ENCODE measurements at regions not wholly inside any gene's neighbourhood (a gene's known extent, or its start where the extent isn't known, plus 50 kb on each side); places are given as distances from the start of the nearest gene placed in this dataset.
A peak's percentile ranks its signal among the peaks of the same experiment; 100 is the strongest.

DNA sequence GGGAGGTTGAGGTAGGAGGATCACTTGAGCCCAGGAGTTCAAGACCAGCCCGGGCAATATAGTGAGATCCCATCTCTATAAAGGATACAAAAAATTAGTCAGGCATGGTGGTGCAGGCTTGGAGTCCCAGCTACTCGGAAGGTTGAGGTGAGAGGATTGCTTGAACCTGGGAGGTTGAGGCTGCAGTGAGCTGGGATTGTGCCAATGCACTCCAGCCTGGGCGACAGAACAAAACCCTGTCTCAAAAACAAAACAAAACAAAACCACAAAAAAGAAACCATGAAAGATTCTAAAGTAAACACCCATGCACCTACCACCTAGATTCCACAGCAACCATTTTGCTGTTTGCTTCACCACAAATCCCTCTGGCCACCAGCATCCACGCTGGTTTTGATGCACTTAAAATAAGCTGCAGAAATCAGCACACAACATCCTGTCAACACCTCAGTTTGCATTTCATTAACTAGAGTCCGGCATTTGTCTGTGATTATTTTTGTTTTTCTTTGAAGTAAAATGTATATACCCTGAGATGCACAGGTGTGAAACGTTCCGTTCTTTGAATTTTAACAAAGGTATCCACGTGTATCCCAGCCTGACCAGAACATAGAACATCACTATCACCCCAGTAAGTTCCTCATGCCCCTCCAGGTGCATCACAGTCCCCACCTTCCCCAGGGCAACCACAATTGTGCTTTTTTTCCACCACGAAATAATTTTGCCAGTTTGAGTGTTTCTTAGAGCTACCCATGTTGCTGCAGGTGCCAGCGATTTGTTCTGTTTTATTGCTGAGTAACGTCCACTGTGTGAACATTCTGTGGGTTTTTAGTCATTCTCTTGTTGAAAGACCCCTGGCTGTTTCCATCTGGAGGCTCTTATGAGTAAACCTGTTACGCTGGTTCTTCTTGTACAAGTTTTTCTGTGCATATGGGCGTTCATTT lies 191.5 kb downstream of the SEC14L1 start:
- Histone ChIP-seq H3K27me3 (ENCODE audit: control insufficient read depth in 4 of 4, insufficient read depth in 4 of 4, low read length in 3 of 4) (no peaks in the 10 kb centered on the region), H3K27ac (ENCODE audit: low read depth in 1 of 2, low read length in 2 of 2) (peak overlapping the region; percentile 14 to 67), H3K4me3 (ENCODE audit: low read depth in 1 of 3, low read length in 3 of 3) (no peak overlapping the region), H3K9me3 (ENCODE audit: control insufficient read depth in 4 of 4, low read length in 3 of 4) (no peaks in the 10 kb centered on the region), H3K4me1 (ENCODE audit: control insufficient read depth in 4 of 4, insufficient read depth in 4 of 4, low read length in 3 of 4) (peaks cover 17 to 47% (median 32%) of the 10 kb centered on the region in 4 donors), H3K36me3 (ENCODE audit: control insufficient read depth in 4 of 4, insufficient read depth in 3 of 4, low read depth in 1 of 4, low read length in 3 of 4) (no peaks in the 10 kb centered on the region), H3K9ac (ENCODE audit: low read depth in 1 of 2, low read length in 2 of 2) (peak overlapping the region in 1 of 2 donors; percentile 27)
- TF ChIP-seq FOXA2 (IDR thresholded peaks at IDR 0.05) (no peak), SP1 (IDR thresholded peaks at IDR 0.05) (no peak), YY1 (IDR thresholded peaks at IDR 0.05) (no peak)
- TF ChIP-seq, protein P1, sequence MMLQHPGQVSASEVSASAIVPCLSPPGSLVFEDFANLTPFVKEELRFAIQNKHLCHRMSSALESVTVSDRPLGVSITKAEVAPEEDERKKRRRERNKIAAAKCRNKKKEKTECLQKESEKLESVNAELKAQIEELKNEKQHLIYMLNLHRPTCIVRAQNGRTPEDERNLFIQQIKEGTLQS (IDR thresholded peaks at IDR 0.05), result no peak
- TF ChIP-seq, protein P2, sequence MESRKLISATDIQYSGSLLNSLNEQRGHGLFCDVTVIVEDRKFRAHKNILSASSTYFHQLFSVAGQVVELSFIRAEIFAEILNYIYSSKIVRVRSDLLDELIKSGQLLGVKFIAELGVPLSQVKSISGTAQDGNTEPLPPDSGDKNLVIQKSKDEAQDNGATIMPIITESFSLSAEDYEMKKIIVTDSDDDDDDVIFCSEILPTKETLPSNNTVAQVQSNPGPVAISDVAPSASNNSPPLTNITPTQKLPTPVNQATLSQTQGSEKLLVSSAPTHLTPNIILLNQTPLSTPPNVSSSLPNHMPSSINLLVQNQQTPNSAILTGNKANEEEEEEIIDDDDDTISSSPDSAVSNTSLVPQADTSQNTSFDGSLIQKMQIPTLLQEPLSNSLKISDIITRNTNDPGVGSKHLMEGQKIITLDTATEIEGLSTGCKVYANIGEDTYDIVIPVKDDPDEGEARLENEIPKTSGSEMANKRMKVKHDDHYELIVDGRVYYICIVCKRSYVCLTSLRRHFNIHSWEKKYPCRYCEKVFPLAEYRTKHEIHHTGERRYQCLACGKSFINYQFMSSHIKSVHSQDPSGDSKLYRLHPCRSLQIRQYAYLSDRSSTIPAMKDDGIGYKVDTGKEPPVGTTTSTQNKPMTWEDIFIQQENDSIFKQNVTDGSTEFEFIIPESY (IDR thresholded peaks at IDR 0.05), result no peak
- TF ChIP-seq, protein P3, sequence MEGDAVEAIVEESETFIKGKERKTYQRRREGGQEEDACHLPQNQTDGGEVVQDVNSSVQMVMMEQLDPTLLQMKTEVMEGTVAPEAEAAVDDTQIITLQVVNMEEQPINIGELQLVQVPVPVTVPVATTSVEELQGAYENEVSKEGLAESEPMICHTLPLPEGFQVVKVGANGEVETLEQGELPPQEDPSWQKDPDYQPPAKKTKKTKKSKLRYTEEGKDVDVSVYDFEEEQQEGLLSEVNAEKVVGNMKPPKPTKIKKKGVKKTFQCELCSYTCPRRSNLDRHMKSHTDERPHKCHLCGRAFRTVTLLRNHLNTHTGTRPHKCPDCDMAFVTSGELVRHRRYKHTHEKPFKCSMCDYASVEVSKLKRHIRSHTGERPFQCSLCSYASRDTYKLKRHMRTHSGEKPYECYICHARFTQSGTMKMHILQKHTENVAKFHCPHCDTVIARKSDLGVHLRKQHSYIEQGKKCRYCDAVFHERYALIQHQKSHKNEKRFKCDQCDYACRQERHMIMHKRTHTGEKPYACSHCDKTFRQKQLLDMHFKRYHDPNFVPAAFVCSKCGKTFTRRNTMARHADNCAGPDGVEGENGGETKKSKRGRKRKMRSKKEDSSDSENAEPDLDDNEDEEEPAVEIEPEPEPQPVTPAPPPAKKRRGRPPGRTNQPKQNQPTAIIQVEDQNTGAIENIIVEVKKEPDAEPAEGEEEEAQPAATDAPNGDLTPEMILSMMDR (IDR thresholded peaks at IDR 0.05; ENCODE audit: low read depth, low read length, missing input control), result no peak
- no peak for DNase-seq (ENCODE audit: low spot score)
- WGBS, result 77% methylated on average over 13 of the region's 13 CpGs

DNA sequence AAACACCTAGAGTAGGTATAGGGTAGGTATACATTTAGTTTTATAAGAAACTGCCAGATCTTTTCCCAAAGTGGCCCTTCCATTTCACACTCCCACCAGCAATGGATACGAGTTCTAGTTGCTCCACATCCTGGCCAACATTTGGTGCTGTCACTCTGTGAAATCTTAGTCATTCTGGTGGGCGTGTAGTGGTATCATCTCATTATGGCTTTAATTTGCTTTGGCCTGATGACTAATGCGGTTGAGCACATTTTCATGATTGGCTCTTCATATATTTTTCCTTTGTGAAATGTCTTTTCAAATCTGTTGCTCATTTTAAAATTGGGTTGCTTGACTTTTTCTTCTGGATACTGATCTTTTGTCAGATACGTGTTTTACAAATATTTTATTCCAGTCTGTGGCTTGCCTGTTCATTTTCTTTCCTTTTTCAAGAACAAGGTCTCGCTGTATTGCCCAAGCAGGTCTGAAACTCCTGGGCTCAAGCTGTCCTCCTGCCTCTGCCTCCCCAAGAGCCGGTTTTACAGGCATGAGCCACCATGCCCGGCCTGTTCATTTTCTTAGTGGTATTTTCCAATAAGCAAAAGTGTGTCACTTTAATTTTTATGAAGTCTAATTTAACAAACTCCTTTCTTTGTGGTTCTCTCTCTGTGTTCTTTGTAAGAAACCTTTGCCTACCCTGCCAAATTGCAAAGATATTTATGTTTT lies 192.4 kb downstream of the SEC14L1 start:
- Histone ChIP-seq H3K27me3 (ENCODE audit: control insufficient read depth in 4 of 4, insufficient read depth in 4 of 4, low read length in 3 of 4) (no peaks in the 10 kb centered on the region), H3K4me1 (ENCODE audit: control insufficient read depth in 4 of 4, insufficient read depth in 4 of 4, low read length in 3 of 4) (peaks cover 13 to 39% (median 25%) of the 10 kb centered on the region in 4 donors), H3K4me3 (ENCODE audit: low read depth in 1 of 3, low read length in 3 of 3) (no peak overlapping the region), H3K36me3 (ENCODE audit: control insufficient read depth in 4 of 4, insufficient read depth in 3 of 4, low read depth in 1 of 4, low read length in 3 of 4) (no peaks in the 10 kb centered on the region), H3K27ac (ENCODE audit: low read depth in 1 of 2, low read length in 2 of 2) (no peak overlapping the region), H3K9me3 (ENCODE audit: control insufficient read depth in 4 of 4, low read length in 3 of 4) (no peaks in the 10 kb centered on the region), H3K9ac (ENCODE audit: low read depth in 1 of 2, low read length in 2 of 2) (no peak overlapping the region)
- no peak for DNase-seq (ENCODE audit: low spot score)
- TF ChIP-seq GABPA (IDR thresholded peaks at IDR 0.05 in 1 of 2, conservative IDR thresholded peaks at IDR 0.05 in 1 of 2), result no peak
- no peak for TF ChIP-seq HNF4A (conservative IDR thresholded peaks at IDR 0.05)
- no peak for TF ChIP-seq NR2F2 (IDR thresholded peaks at IDR 0.05)
- TF ChIP-seq, protein P4, sequence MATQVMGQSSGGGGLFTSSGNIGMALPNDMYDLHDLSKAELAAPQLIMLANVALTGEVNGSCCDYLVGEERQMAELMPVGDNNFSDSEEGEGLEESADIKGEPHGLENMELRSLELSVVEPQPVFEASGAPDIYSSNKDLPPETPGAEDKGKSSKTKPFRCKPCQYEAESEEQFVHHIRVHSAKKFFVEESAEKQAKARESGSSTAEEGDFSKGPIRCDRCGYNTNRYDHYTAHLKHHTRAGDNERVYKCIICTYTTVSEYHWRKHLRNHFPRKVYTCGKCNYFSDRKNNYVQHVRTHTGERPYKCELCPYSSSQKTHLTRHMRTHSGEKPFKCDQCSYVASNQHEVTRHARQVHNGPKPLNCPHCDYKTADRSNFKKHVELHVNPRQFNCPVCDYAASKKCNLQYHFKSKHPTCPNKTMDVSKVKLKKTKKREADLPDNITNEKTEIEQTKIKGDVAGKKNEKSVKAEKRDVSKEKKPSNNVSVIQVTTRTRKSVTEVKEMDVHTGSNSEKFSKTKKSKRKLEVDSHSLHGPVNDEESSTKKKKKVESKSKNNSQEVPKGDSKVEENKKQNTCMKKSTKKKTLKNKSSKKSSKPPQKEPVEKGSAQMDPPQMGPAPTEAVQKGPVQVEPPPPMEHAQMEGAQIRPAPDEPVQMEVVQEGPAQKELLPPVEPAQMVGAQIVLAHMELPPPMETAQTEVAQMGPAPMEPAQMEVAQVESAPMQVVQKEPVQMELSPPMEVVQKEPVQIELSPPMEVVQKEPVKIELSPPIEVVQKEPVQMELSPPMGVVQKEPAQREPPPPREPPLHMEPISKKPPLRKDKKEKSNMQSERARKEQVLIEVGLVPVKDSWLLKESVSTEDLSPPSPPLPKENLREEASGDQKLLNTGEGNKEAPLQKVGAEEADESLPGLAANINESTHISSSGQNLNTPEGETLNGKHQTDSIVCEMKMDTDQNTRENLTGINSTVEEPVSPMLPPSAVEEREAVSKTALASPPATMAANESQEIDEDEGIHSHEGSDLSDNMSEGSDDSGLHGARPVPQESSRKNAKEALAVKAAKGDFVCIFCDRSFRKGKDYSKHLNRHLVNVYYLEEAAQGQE (IDR thresholded peaks at IDR 0.05), result no peak
- no peak for TF ChIP-seq EGR1 (IDR thresholded peaks at IDR 0.05; ENCODE audit: low read depth in 2 of 2)
- no peak for TF ChIP-seq JUND (IDR thresholded peaks at IDR 0.05)
- no peak for TF ChIP-seq FOXA1 (IDR thresholded peaks at IDR 0.05)
- no peak for TF ChIP-seq TAF1 (conservative IDR thresholded peaks at IDR 0.05)
- 89% methylated on average over 7 of the region's 7 CpGs for WGBS

Data from liver (tissue), 8 donors.